A673 (cell line): ENCODE measurements at regions not wholly inside any gene's neighbourhood (a gene's known extent, or its start where the extent isn't known, plus 50 kb on each side); places are given as distances from the start of the nearest gene placed in this dataset.

Experiments used
- BruUV-seq: library from RNA; stranded (reverse); fragments of 400-500 nt; replicated peaks from 2 replicates; lab custom pipeline; 2021; lab: Mats Ljungman, UMichigan
- CTCF ChIA-PET: fragments of 300-600 bp; sonication (Branson Sonifier 250); formaldehyde crosslinking; loops from one replicate; lab custom pipeline; 2022; ENCODE audit warnings: antibody characterized with exemption; lab: Charles Lee
- POLR2A ChIA-PET: fragments of 300-600 bp; sonication (Branson Sonifier 250); formaldehyde crosslinking; loops from one replicate; lab custom pipeline; 2022; ENCODE audit warnings: antibody characterized with exemption; ENCODE audit not compliant: low non-redundant PET; lab: Charles Lee
- DNase-seq: peaks from one replicate; pipeline ENCODE4 v3.0.0-alpha.2; 2015; ENCODE audit warnings: low spot score
- H3K27ac ChIP-seq: fragments of 200-600 bp; sonication (generic); 2 replicates; pipeline ENCODE4 v1.5.1; 2016; ENCODE audit warnings: mixed run types, low read depth, mild to moderate bottlenecking, mixed read lengths, antibody characterized with exemption, low read length; ENCODE audit not compliant: poor library complexity, severe bottlenecking
- H3K27me3 ChIP-seq: fragments of 200-600 bp; sonication (generic); replicated peaks from 2 replicates; pipeline ENCODE4 v1.6.1; 2017; ENCODE audit warnings: mixed run types, low read depth, mild to moderate bottlenecking, mixed read lengths, antibody characterized with exemption, low read length; ENCODE audit not compliant: insufficient read depth, poor library complexity
- H3K36me3 ChIP-seq: fragments of 200-600 bp; sonication (generic); 2 replicates; pipeline ENCODE4 v1.6.1; 2016; ENCODE audit warnings: mixed run types, mild to moderate bottlenecking, mixed read lengths, antibody characterized with exemption, low read length; ENCODE audit not compliant: insufficient read depth, poor library complexity, severe bottlenecking
- H3K4me1 ChIP-seq: fragments of 200-600 bp; sonication (generic); 2 replicates; pipeline ENCODE4 v1.6.1; 2017; ENCODE audit warnings: mixed run types, mild to moderate bottlenecking, mixed read lengths, antibody characterized with exemption, low read length; ENCODE audit not compliant: insufficient read depth, poor library complexity, severe bottlenecking
- H3K4me3 ChIP-seq: fragments of 200-600 bp; sonication (generic); 2 replicates; pipeline ENCODE4 v1.5.1; 2016; ENCODE audit warnings: low read depth, mixed run types, mild to moderate bottlenecking, mixed read lengths, low read length; ENCODE audit not compliant: poor library complexity, severe bottlenecking
- H3K9me3 ChIP-seq: fragments of 200-600 bp; sonication (generic); 2 replicates; pipeline ENCODE4 v1.6.1; 2016; ENCODE audit warnings: mixed run types, low read depth, mild to moderate bottlenecking, mixed read lengths, antibody characterized with exemption, low read length; ENCODE audit not compliant: poor library complexity, severe bottlenecking
- CTCF ChIP-seq: fragments of 300-800, 200-600 bp; sonication (generic); conservative IDR thresholded peaks from 2 replicates; pipeline ENCODE4 v1.5.1; 2017; ENCODE audit warnings: low read depth, mild to moderate bottlenecking, antibody characterized with exemption, low read length, moderate library complexity, mixed read lengths
- EZH2 ChIP-seq: fragments of 200-600 bp; sonication (generic); IDR thresholded peaks from 2 replicates; pipeline ENCODE4 v1.6.1; 2017; ENCODE audit warnings: borderline replicate concordance, low read depth, mild to moderate bottlenecking, mixed read lengths, antibody characterized with exemption, low read length; ENCODE audit not compliant: poor library complexity, severe bottlenecking
- intact Hi-C: fragments of 100-400 bp; cut with micrococcal nuclease; formaldehyde crosslinking; loops from one replicate; pipeline ENCODE4 v1.10.0; 2022; ENCODE audit not compliant: unreplicated experiment

- ChIA-PET CTCF (no interaction called here), POLR2A (no interaction called here)
- DNase-seq = no peak
- H3K27me3 ChIP-seq = no peaks in the 10 kb centered on the region
- intact Hi-C loops = no loop called here
- no peaks in the 10 kb centered on the region for H3K9me3 ChIP-seq
- H3K4me1 ChIP-seq = no peaks in the 10 kb centered on the region
- no peak overlapping the region for H3K27ac ChIP-seq
- TF ChIP-seq CTCF (no peak), EZH2 (no peak)
- no peaks in the 10 kb centered on the region for H3K36me3 ChIP-seq
- H3K4me3 ChIP-seq = no peak overlapping the region
- BruUV-seq = no TSS peak
Observed at GRCh38 chr7:47097431-47097830, 484.5 kb downstream of the TNS3 start.

- Histone ChIP-seq H3K36me3 (no peaks in the 10 kb centered on the region), H3K4me3 (no peak overlapping the region), H3K27me3 (no peaks in the 10 kb centered on the region), H3K27ac (no peak overlapping the region), H3K4me1 (no peaks in the 10 kb centered on the region), H3K9me3 (no peaks in the 10 kb centered on the region)
- POLR2A ChIA-PET = no interaction called here
- TF ChIP-seq CTCF (no peak), EZH2 (no peak)
- CTCF ChIA-PET = no interaction called here
- intact Hi-C loops = no loop called here
- no peak for DNase-seq
- no TSS peak for BruUV-seq
Observed at GRCh38 chr7:47095946-47096345, 486.0 kb downstream of the TNS3 start.

- intact Hi-C loops = no loop called here
- no TSS peak for BruUV-seq
- Histone ChIP-seq H3K4me3 (no peak overlapping the region), H3K36me3 (no peaks in the 10 kb centered on the region), H3K27ac (no peak overlapping the region), H3K9me3 (no peaks in the 10 kb centered on the region), H3K27me3 (no peaks in the 10 kb centered on the region), H3K4me1 (no peaks in the 10 kb centered on the region)
- TF ChIP-seq EZH2 (no peak), CTCF (no peak)
- ChIA-PET POLR2A (no interaction called here), CTCF (no interaction called here)
- DNase-seq = no peak
Observed at GRCh38 chr7:47094462-47094861, 487.4 kb downstream of the TNS3 start.
